Keratinocyte (primary cell): ENCODE measurements at regions not wholly inside any gene's neighbourhood (a gene's known extent, or its start where the extent isn't known, plus 50 kb on each side); places are given as distances from the start of the nearest gene placed in this dataset.
A peak's percentile ranks its signal among the peaks of the same experiment; 100 is the strongest.

ENCODE experiments used
- DNase-seq: peaks from one replicate; pipeline ENCODE4 v3.0.0-alpha.2; 2011; ENCODE audit warnings: low read depth, missing footprints, low spot score
- FAIRE-seq: peaks from 2 replicates; lab custom pipeline; 2011; peaks lifted over from hg19 to GRCh38; lab: Jason Lieb, UNC
- H2AFZ ChIP-seq: 2 replicates; pipeline ENCODE4 v1.6.0; 2012; ENCODE audit warnings: low read length, control low read depth, inconsistent platforms; ENCODE audit not compliant: control insufficient read depth
- H3K27ac ChIP-seq: 2 replicates; pipeline ENCODE4 v1.5.1; 2011; ENCODE audit warnings: low read length; ENCODE audit not compliant: control insufficient read depth, insufficient read depth
- H3K27me3 ChIP-seq: 3 replicates; pipeline ENCODE4 v1.6.0; 2011; ENCODE audit warnings: low read length; ENCODE audit not compliant: control insufficient read depth, insufficient read depth; ENCODE audit errors: extremely low read depth
- H3K36me3 ChIP-seq, 2 experiments: 2 replicates in 1 of 2; 3 replicates in 1 of 2; pipeline ENCODE4 v1.5.1; 2011; ENCODE audit warnings: low read length in 2 of 2, mild to moderate bottlenecking in 1 of 2; ENCODE audit not compliant: control insufficient read depth in 2 of 2, insufficient read depth in 2 of 2; ENCODE audit errors: extremely low read depth in 1 of 2
- H3K4me1 ChIP-seq: 3 replicates; pipeline ENCODE4 v1.5.1; 2011; ENCODE audit warnings: low read length; ENCODE audit not compliant: control insufficient read depth, insufficient read depth; ENCODE audit errors: extremely low read depth
- H3K4me2 ChIP-seq: 3 replicates; pipeline ENCODE4 v1.6.0; 2011; ENCODE audit warnings: low read depth, low read length; ENCODE audit not compliant: control insufficient read depth, insufficient read depth; ENCODE audit errors: extremely low read depth
- H3K4me3 ChIP-seq, 3 experiments: fragments of 200-600 bp in 1 of 3; sonication (generic) in 1 of 3; 2 replicates in 2 of 3; 3 replicates in 1 of 3; pipeline ENCODE4 v1.5.1; 2011 to 2016; ENCODE audit warnings: low read length in 3 of 3, mild to moderate bottlenecking in 3 of 3, control low read depth in 2 of 3, inconsistent platforms in 1 of 3, low read depth in 1 of 3, mixed read lengths in 1 of 3, mixed run types in 1 of 3, moderate library complexity in 1 of 3; ENCODE audit not compliant: control insufficient read depth in 2 of 3, insufficient read depth in 2 of 3; ENCODE audit errors: extremely low read depth in 1 of 3
- H3K79me2 ChIP-seq: 2 replicates; pipeline ENCODE4 v1.6.0; 2012; ENCODE audit warnings: low read length; ENCODE audit not compliant: control insufficient read depth, insufficient read depth
- H3K9ac ChIP-seq: 3 replicates; pipeline ENCODE4 v1.6.0; 2011; ENCODE audit warnings: low read length; ENCODE audit not compliant: control insufficient read depth, insufficient read depth; ENCODE audit errors: extremely low read depth
- H3K9me1 ChIP-seq: 3 replicates; pipeline ENCODE4 v1.6.0; 2011; ENCODE audit warnings: low read length; ENCODE audit not compliant: control insufficient read depth, insufficient read depth; ENCODE audit errors: extremely low read depth
- H3K9me3 ChIP-seq: 2 replicates; pipeline ENCODE4 v1.5.1; 2012; ENCODE audit warnings: low read depth, low read length; ENCODE audit not compliant: control insufficient read depth
- H4K20me1 ChIP-seq: 3 replicates; pipeline ENCODE4 v1.6.0; 2011; ENCODE audit warnings: low read length; ENCODE audit not compliant: control insufficient read depth, insufficient read depth; ENCODE audit errors: extremely low read depth
- EZH2 ChIP-seq: IDR thresholded peaks from one replicate; pipeline ENCODE4 v1.6.1; 2012; ENCODE audit warnings: inconsistent platforms, mild to moderate bottlenecking, low read length, moderate library complexity
- dilution Hi-C: fragments of 300-500 bp; cut with MboI; formaldehyde crosslinking; loops from one replicate; pipeline ENCODE4 v1.7.0; 2020; ENCODE audit warnings: low sequenced_read_pairs; ENCODE audit not compliant: extremely low pct_ligation_motif_present
- TF ChIP-seq, protein P1 (sequence below), 3 experiments: IDR thresholded peaks in 1 of 3; conservative IDR thresholded peaks in 1 of 3; optimal IDR thresholded peaks in 1 of 3; 2 replicates in 2 of 3; 3 replicates in 1 of 3; pipeline versions ENCODE3 to v1.5.1; 2011; ENCODE audit warnings: low read length in 3 of 3, mild to moderate bottlenecking in 3 of 3, moderate library complexity in 2 of 3, control low read depth in 1 of 3, inconsistent platforms in 1 of 3; ENCODE audit not compliant: insufficient read depth in 2 of 3; ENCODE audit errors: extremely low read depth in 1 of 3

DNA sequence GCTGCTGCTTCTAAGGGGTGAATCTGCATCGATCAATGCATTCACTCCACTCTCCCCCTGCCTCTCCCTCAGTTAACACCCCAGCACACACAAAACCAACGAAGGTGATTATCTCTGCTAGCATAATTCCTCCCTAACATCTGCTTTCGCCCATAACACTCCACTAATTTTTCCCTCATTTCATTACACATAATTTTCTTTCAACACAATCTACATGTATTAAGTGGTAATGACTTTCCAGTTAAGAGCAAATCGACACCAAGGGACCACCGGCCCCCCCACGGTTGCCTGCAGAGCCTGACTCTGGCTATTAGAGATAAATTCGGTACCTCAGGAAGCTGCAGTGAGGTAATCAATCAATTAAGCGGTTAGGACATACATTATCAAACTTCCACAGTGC is 1115.6 kb downstream of the BCL11B start:
- H3K9me3 ChIP-seq: no peaks in the 10 kb centered on the region

DNA sequence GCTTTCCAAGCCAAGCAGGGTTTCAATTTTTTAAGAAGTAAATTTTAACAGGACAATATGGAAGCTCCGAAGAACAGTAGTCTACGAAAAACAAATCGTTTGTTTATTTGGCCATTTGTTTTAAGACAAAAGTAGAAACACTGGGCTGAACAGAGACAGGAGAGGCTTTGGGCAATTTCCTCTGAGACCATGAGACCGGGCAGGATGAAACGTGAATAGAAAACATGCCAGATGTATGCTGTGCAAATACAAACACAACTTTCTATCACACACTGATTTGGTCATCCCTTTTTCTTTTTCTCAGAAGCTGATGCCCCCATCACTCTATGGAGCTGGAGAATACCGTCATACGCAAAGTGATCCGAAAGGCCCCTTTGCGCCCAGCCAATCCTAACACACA is 1111.1 kb downstream of the BCL11B start:
- Histone ChIP-seq H4K20me1 (no peaks in the 10 kb centered on the region), H3K27me3 (no peaks in the 10 kb centered on the region), H3K4me2 (peak overlapping the region; percentile 82), H3K36me3 (no peaks in the 10 kb centered on the region), H3K4me3 (peak overlapping the region in 2 of 3 experiments; percentile 45 to 47), H3K79me2 (no peaks in the 10 kb centered on the region), H3K9ac (no peak overlapping the region), H2AFZ (peak overlapping the region; percentile 82), H3K4me1 (peaks cover 14% of the 10 kb centered on the region), H3K9me3 (no peaks in the 10 kb centered on the region), H3K9me1 (no peaks in the 10 kb centered on the region), H3K27ac (no peak overlapping the region)
- dilution Hi-C loops: no loop called here
- TF ChIP-seq, protein P1, sequence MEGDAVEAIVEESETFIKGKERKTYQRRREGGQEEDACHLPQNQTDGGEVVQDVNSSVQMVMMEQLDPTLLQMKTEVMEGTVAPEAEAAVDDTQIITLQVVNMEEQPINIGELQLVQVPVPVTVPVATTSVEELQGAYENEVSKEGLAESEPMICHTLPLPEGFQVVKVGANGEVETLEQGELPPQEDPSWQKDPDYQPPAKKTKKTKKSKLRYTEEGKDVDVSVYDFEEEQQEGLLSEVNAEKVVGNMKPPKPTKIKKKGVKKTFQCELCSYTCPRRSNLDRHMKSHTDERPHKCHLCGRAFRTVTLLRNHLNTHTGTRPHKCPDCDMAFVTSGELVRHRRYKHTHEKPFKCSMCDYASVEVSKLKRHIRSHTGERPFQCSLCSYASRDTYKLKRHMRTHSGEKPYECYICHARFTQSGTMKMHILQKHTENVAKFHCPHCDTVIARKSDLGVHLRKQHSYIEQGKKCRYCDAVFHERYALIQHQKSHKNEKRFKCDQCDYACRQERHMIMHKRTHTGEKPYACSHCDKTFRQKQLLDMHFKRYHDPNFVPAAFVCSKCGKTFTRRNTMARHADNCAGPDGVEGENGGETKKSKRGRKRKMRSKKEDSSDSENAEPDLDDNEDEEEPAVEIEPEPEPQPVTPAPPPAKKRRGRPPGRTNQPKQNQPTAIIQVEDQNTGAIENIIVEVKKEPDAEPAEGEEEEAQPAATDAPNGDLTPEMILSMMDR (optimal IDR thresholded peaks at IDR 0.05 in 1 of 3, IDR thresholded peaks at IDR 0.05 in 1 of 3, conservative IDR thresholded peaks at IDR 0.05 in 1 of 3; ENCODE audit: extremely low read depth in 1 of 3, insufficient read depth in 2 of 3, low read length in 3 of 3): no peak
- TF ChIP-seq EZH2: no peak
- DNase-seq (no peak), FAIRE-seq (peak; percentile 81)

More for the DNA sequence above, 1115.6 kb downstream of the BCL11B start:
- Histone ChIP-seq H3K27ac (no peak overlapping the region), H3K9ac (no peak overlapping the region), H3K4me2 (no peak overlapping the region), H3K4me1 (peaks cover 9% of the 10 kb centered on the region), H4K20me1 (no peaks in the 10 kb centered on the region), H3K9me1 (no peaks in the 10 kb centered on the region), H3K79me2 (no peaks in the 10 kb centered on the region), H3K36me3 (no peaks in the 10 kb centered on the region), H3K4me3 (no peak overlapping the region), H2AFZ (no peak overlapping the region), H3K27me3 (no peaks in the 10 kb centered on the region)
- DNase-seq (no peak), FAIRE-seq (no peak)
- TF ChIP-seq EZH2: no peak
- TF ChIP-seq, protein P1 (optimal IDR thresholded peaks at IDR 0.05 in 1 of 3, IDR thresholded peaks at IDR 0.05 in 1 of 3, conservative IDR thresholded peaks at IDR 0.05 in 1 of 3; ENCODE audit: extremely low read depth in 1 of 3, insufficient read depth in 2 of 3, low read length in 3 of 3): no peak
- dilution Hi-C loops: no loop called here
